ENCODE measurements at regions not wholly inside any gene's neighbourhood (a gene's known extent, or its start where the extent isn't known, plus 50 kb on each side); places are given as distances from the start of the nearest gene placed in this dataset.
"Not testable (repeated sequence)": the region's sequence is repeated elsewhere in the genome, so short reads cannot be mapped to it uniquely, and the experiment has no call there.

DNA sequence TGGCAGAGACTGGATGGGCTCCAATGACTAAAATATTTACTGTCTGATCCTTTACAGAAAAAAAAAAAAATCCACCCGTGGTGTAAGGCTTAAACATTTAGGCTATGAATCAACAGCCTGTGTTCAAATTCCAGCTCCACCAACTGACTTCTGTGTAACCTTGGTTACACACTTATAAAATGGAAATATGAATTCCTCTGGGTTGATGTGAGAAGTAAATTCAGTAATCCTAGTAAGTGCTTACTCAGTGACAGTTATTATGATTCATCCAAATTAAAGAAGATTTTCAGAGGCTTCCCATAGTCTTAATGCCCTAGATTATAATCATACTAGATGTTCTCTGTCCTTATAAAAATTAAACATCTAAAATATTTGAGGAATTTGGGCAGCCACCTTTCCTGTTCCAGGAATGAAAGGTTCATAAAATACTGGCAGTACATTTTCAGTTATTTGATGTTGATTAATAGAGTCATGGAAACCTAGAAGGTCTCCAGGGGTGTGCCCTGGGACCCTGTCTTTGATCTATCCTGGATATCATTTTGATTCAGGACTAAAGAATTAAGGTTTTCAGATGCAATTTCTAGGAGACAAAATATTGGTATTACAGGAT lies 180.3 kb upstream of the ZNF217 start:
- peak; percentile 84 for DNase-seq (ENCODE audit: low read depth)

DNA sequence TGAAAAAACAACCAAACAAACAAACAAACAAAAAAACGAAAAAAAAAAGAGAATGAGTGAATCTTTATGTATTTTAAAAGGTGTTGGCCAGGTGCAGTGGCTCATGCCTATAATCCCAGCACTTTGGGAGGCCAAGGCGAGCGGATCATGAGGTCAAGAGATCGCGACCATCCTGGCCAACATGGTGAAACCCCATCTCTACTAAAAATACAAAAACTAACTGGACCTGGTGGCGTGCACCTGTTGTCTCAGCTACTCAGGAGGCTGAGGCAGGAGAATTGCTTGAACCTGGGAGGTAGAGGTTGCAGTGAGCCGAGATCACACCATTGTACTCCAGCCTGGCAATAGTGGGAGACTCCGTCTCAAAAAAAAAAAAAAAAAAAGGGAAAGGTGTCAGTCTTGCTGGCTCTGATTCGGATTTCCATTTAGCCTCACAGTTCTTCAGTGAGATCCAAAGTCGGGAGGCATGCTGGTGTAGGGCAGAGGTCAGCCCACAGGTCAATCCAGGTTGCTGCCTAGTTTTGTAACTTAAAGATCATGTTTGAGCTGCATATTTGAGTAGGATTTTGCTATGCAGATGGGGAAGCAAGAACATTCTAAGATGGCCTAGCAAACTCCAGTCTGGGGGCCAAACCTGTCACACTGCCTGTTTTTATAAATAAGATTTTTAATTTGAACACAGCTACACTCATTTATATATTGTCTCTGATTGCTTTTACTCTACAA lies 179.6 kb upstream of the ZNF217 start:
- DNase-seq (ENCODE audit: low read depth) = not testable (repeated sequence)

GRCh38 chr20:53769041-53769440 lies 175.4 kb upstream of the ZNF217 start:
- no peak for DNase-seq (ENCODE audit: low read depth)

- DNase-seq (ENCODE audit: low read depth) = no peak
Observed at GRCh38 chr20:53768329-53768728, 174.7 kb upstream of the ZNF217 start.

GRCh38 chr20:53767206-53767930 lies 173.7 kb upstream of the ZNF217 start:
- DNase-seq (ENCODE audit: low read depth) = no peak

DNA sequence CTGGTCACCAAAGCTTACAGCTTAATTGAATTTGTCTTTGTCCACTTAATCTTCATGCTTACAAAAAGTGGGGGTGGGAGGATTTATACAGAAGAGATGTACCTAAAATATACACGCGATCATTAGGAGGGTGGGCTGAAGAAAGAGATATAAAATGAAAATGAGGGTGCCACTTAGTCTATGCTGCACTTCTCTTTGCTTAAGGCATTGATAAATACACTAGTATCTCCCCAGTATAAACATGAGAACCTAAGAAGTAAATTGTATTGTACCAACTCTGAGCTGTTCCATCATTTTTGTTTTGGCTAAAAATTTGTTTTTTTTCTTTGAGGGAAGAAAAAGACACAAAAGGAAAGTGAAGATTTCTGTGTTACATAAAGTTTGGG lies 170.8 kb upstream of the ZNF217 start:
- no peak for DNase-seq (ENCODE audit: low read depth)

GRCh38 chr20:53763707-53764414 lies 170.2 kb upstream of the ZNF217 start:
- DNase-seq (ENCODE audit: low read depth) = no peak

- DNase-seq (ENCODE audit: low read depth) = not testable (repeated sequence)
Observed at GRCh38 chr20:53762423-53762798, 168.8 kb upstream of the ZNF217 start.

DNA sequence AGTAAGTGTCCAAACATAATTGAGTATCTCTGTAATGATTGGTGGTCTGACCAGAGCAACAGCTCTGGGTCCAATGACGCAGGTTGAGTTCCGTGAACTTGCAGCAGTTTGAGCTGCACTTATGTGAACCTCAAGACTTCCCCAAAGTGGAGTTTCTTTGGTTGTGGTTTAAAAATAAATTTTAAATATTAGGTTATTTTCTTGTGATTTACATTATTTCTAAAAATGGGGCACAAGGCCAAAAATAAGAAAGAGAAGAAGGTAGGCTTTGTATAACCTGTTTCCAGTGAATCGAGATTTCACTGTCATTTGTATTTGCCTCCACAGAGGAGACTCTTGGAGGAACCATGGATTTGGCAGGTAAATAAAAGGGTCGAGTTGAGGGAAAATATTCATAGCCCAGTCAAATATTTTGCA lies 166.4 kb upstream of the ZNF217 start:
- DNase-seq (ENCODE audit: low read depth) = no peak

GRCh38 chr20:53757472-53757913 lies 163.9 kb upstream of the ZNF217 start:
- no peak for DNase-seq (ENCODE audit: low read depth)

DNA sequence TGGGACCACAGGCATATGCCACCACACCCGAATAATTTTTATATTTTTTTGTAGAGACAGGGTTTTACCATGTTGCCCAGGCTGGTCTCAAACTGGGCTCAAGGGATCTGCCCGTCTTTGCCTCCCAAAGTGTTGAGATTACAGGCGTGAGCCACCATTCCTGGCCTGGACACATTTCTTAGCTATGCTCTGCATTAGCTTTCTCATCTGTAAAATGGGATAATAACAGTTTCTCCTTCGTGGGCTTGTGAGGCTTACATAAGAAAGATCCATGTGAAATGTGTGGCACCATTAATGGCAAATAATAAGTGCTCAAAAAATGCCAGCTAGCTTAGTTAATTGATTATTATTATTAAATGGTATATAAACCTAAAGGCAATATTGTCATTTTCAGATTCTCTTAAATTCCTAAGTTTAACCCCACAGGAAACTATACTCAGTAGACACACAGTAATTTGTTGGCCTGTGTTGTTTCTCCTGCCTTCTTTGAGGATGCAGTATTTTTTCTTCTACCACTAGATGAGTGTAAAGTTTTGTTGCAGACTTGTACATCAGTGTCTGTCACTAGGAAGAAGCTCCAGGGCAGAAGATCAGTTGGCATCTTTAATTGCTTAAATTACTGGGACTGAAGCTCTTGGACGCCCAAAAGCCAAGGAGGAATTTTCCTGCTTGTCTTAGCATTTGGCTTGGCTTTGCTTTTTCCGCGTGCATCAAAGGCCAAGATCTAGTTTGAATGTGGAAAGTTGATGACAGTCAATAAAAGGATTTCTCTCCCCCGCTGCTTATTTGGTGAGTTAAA lies 162.3 kb upstream of the ZNF217 start:
- DNase-seq (ENCODE audit: low read depth) = no peak

DNA sequence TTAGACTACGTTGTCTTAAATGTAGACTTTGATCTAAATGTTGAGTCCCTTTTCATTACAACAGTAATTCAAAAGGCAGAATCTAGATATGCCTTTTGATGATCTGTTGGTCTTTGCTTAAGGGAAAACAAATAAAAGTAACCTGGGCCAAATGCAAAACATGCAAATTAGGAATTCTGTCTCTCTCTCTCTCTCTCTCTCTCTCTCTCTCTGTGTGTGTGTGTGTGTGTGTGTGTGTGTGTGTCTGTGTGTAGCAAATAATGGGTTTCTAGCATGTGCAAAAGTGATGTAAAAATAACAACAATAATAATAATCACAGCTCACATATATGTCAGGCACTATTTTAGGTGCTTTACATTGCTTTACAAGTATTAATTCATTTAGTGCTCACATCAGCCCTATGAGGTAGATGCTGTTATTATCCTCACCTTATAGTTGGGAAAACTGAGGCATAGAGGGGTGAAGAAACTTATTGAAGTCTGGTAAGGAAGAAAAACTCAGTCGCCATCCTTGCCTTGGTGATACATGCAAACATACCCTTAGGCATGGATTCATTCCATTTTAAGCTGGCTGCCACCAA lies 160.3 kb upstream of the ZNF217 start:
- no peak for DNase-seq (ENCODE audit: low read depth)

DNA sequence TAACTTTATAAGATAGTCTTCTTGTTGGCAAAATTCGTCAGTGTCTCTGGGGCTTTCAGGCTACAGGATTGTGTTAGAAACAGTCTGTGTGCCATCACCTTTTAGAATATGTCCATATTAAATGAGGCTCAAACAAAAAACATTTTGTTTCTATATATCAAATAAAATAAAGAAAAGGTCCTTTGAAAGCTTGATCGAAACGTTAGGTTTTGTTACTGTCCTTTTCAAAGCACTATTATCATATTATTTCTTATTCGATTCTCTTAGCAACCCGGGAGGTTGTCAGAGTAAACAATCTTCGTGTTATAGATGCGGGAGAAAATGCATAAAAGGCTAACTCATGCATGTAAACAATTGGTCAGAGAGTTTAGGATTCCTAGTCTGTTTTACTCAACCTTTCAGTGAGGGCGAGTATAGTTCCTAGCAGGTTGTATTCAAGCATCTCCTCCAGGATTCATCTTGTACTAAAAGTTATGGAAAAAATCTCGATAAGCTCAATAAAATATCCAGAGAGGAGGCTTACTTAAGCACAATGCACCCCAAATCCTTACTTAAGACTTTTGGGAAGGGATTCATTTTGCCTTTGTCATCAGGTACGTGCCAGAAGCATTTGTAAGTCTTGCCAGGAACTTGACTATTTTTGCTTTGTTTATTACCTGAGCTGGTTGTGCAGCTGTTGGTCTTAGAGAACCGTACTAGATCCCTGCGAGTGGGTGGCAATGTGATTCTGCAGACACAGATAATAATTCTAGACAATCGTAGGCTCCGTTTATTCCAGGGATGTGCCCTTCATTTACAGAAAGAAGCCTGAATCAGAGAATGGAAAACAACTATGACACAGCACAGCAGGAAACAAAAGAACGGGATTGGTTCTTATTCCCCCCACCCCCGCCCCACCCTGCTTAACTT lies 159.6 kb upstream of the ZNF217 start:
- DNase-seq (ENCODE audit: low read depth) = peak; percentile 25

- DNase-seq (ENCODE audit: low read depth) = no peak
Observed at GRCh38 chr20:53752583-53752970, 158.9 kb upstream of the ZNF217 start.

DNA sequence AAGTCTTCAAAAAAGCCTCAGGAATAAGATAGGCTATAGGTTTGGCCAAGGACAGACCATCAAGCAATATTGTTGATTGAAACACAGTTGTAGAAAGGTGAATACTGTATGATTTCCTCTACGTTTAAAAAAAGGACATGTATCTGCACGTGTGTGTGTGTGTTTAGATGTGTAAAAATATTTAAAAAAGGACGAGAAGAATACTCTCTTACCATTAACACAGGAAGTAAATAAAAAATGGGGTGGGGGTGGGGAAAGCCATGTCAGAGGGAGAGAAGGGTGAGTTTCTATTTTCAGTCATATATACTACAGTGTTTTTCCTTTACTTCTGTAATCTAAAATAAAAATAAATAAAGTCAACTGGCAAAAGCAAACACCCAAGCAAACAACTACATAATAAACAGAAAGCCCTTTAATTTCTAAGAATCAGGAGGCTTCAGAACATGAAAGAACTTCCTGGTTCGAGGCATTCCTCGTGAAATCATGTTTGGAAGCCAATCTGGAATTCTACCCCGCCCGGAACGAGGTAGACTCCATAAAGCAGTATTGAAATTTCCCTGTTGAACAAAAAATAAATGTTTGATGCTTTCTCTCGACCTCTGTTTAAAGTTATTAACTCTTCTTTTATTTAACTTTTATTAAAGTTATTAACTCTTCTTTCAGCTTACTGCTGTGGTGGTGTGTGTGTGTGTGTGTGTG lies 158.1 kb upstream of the ZNF217 start:
- no peak for DNase-seq (ENCODE audit: low read depth)

- peak; percentile 57 for DNase-seq (ENCODE audit: low read depth)
Observed at GRCh38 chr20:53750827-53751619, 157.4 kb upstream of the ZNF217 start.

DNA sequence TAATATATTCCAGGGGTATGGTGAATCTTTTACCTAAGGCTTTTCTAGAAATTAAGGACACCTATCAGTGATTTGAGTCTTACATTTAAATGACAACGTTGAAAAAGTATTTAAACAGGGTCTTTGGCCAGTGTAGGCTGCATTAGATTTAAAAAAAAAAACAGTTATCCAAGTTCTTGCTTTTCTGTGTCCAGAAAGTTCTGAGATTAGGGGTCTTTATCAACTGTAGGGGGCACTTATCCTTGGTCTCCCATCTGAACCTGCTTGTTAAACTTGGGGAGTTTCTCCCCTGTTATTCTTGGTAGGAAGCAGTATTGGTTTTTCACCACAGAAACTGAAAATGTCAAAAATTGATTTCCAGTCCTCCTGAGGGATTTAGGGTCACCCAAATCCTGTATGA lies 155.9 kb upstream of the ZNF217 start:
- DNase-seq (ENCODE audit: low read depth) = no peak

GRCh38 chr20:53748821-53749421 lies 155.3 kb upstream of the ZNF217 start:
- peak; percentile 71 for DNase-seq (ENCODE audit: low read depth)
